OCI-LY3 (cell line): ENCODE measurements at regions not wholly inside any gene's neighbourhood (a gene's known extent, or its start where the extent isn't known, plus 50 kb on each side); places are given as distances from the start of the nearest gene placed in this dataset.

ENCODE experiments used
- H2AFZ ChIP-seq: fragments of 200-600, 300-600 bp; shearing (Covaris generic); 2 replicates; pipeline ENCODE4 v1.6.0; 2014; ENCODE audit warnings: antibody characterized with exemption, low read depth, low read length
- H3K27ac ChIP-seq: fragments of 200-600, 300-600 bp; sonication (generic); 2 replicates; pipeline ENCODE4 v1.5.1; 2014; ENCODE audit warnings: mild to moderate bottlenecking, low read length, moderate library complexity, mixed read lengths
- H3K27me3 ChIP-seq: fragments of 200-600, 300-600 bp; sonication (generic); 2 replicates; pipeline ENCODE4 v1.6.1; 2014; ENCODE audit warnings: low read depth, low read length, mixed read lengths
- H3K36me3 ChIP-seq: fragments of 200-600, 300-600 bp; sonication (generic); replicated peaks from 2 replicates; pipeline ENCODE3; 2014; ENCODE audit warnings: low read depth, low read length, mixed read lengths
- H3K4me1 ChIP-seq: fragments of 300-600, 200-600 bp; sonication (generic); 2 replicates; pipeline ENCODE4 v1.6.1; 2014; ENCODE audit warnings: low read length, mixed read lengths
- H3K4me2 ChIP-seq: fragments of 200-600, 300-600 bp; sonication (generic); 2 replicates; pipeline ENCODE4 v1.6.1; 2014; ENCODE audit warnings: low read length, mixed read lengths
- H3K4me3 ChIP-seq: fragments of 300-600, 200-600 bp; sonication (generic); 2 replicates; pipeline ENCODE4 v1.5.1; 2014; ENCODE audit warnings: antibody characterized with exemption, mild to moderate bottlenecking, low read length, moderate library complexity
- H3K79me2 ChIP-seq: fragments of 300-600, 200-600 bp; shearing (Covaris generic); 2 replicates; pipeline ENCODE4 v1.6.1; 2014; ENCODE audit warnings: mild to moderate bottlenecking, low read length, mixed read lengths
- H3K9ac ChIP-seq: fragments of 300-600, 200-600 bp; shearing (Covaris generic); 2 replicates; pipeline ENCODE4 v1.6.0; 2014; ENCODE audit warnings: mild to moderate bottlenecking, low read length, moderate library complexity
- H3K9me3 ChIP-seq: fragments of 200-600, 300-600 bp; shearing (Covaris generic); 2 replicates; pipeline ENCODE4 v1.6.1; 2014; ENCODE audit warnings: low read length, mixed read lengths; ENCODE audit not compliant: insufficient read depth
- H4K20me1 ChIP-seq: fragments of 200-600, 300-600 bp; sonication (generic); 2 replicates; pipeline ENCODE4 v1.6.1; 2016; ENCODE audit warnings: low read length, mixed read lengths; ENCODE audit not compliant: insufficient read depth
- CTCF ChIP-seq: fragments of 200-600, 300-600 bp; sonication (generic); IDR thresholded peaks from 2 replicates; pipeline ENCODE4 v1.5.1; 2014; ENCODE audit warnings: antibody characterized with exemption, low read length, low read depth
- EZH2phosphoT487 ChIP-seq: fragments of 200-600 bp; shearing (Covaris generic); IDR thresholded peaks from 2 replicates; pipeline ENCODE4 v1.6.1; 2018; ENCODE audit warnings: antibody characterized with exemption, mixed run types, low read depth

GRCh38 chr11:92623055-92623454, 346.4 kb upstream of the MTNR1B start:
- peak overlapping the region; percentile 47 for H3K4me2 ChIP-seq
- peaks cover 6% of the 10 kb centered on the region; the same call in 1 of the 2 replicates for H3K9me3 ChIP-seq
- no peak overlapping the region for H3K9ac ChIP-seq
- H3K27me3 ChIP-seq, result no peaks in the 10 kb centered on the region
- H4K20me1 ChIP-seq, result no peaks in the 10 kb centered on the region
- peaks cover 36% of the 10 kb centered on the region for H3K4me1 ChIP-seq
- peak overlapping the region; percentile 39 for H3K27ac ChIP-seq
- 0 out of 2 replicates have a peak overlapping the region, but pooled peaks have one; percentile 8 for H3K4me3 ChIP-seq
- no peaks in the 10 kb centered on the region for H3K36me3 ChIP-seq
- no peaks in the 10 kb centered on the region for H3K79me2 ChIP-seq
- TF ChIP-seq EZH2phosphoT487 (no peak), CTCF (no peak)
- no peak overlapping the region for H2AFZ ChIP-seq

DNA sequence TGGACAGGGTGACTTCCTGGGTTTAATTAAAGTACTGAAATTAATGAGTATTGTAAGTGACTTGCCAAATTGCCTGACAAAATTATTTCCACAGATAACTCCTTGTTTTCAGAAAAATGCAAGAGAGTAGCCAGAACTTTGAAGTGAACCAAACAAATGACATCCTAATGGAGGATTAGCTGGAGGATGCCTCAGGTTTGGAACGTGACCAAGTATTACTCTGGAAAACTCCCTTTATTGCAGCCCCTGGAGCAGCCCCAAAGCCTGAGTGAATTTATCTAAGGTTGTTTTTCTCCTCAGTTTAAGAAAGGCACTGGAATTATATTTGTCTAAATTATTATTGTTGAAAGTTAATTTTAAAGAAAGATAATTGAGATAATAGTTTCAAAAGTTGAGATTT, 343.6 kb upstream of the MTNR1B start:
- no peak overlapping the region for H3K9ac ChIP-seq

DNA sequence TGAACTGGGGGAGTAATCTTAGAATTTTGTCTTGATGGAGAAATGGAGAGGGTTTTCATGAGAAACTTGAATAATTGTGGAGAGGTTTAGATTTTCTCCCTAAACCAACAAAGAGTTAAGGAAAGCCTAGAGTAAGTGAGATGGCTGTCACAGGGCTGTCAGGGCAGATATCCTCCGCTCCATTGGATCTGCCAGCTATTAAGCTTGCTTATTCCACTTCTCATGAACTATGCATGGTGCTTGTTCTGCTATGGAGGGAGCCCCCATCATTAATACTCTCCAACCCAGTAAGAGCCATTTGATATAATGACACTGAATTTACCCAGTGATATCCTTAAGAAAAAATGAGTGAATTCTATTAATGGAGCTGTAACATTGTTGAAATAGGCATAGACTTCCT, 342.8 kb upstream of the MTNR1B start:
- no peak overlapping the region for H2AFZ ChIP-seq
- no peaks in the 10 kb centered on the region for H4K20me1 ChIP-seq
- H3K4me2 ChIP-seq, result peak overlapping the region; percentile 29
- H3K4me1 ChIP-seq, result peaks cover 58% of the 10 kb centered on the region
- no peaks in the 10 kb centered on the region for H3K79me2 ChIP-seq
- no peak overlapping the region for H3K4me3 ChIP-seq
- no peak overlapping the region for H3K27ac ChIP-seq
- no peaks in the 10 kb centered on the region for H3K36me3 ChIP-seq
- no peak overlapping the region for H3K9ac ChIP-seq
- TF ChIP-seq EZH2phosphoT487, result no peak
- no peak for TF ChIP-seq CTCF
- no peaks in the 10 kb centered on the region for H3K9me3 ChIP-seq
- H3K27me3 ChIP-seq, result no peaks in the 10 kb centered on the region

More for the DNA sequence above, 343.6 kb upstream of the MTNR1B start:
- no peak overlapping the region for H3K27ac ChIP-seq
- no peaks in the 10 kb centered on the region for H4K20me1 ChIP-seq
- no peaks in the 10 kb centered on the region for H3K27me3 ChIP-seq
- H3K4me3 ChIP-seq, result no peak overlapping the region
- no peaks in the 10 kb centered on the region for H3K9me3 ChIP-seq
- no peaks in the 10 kb centered on the region for H3K36me3 ChIP-seq
- peaks cover 58% of the 10 kb centered on the region for H3K4me1 ChIP-seq
- no peak overlapping the region for H2AFZ ChIP-seq
- H3K79me2 ChIP-seq, result no peaks in the 10 kb centered on the region
- TF ChIP-seq CTCF, result no peak
- TF ChIP-seq EZH2phosphoT487, result no peak
- H3K4me2 ChIP-seq, result no peak overlapping the region

DNA sequence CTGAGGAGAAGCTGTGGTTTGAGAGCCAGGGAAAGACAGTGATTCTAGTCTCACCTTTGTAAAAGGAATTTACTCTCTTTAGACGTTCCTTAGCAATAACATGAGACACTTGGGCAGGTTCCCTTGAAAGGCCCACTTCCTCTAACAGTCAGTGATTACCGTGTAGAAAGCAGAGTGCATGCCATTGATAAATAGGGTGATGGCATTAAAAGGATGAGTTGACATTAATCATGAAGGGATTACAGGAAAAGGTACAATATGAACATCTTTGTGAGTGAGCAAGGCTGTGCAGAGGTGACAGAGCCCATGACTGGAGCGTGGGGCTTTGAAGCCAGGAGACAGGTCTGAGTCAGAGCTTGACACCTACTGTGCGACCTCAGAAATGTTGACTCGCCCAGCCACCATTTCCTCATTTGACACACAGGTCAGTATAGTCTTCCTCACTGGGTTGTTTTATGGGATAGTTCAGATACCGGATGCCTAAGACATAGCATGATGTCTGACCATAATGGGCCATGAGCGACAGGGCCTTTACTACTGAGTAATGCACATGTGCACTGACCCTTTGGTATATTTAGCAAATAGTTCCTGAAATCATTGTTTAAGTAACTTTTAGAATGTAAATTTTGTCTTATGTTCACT, 341.7 kb upstream of the MTNR1B start:
- Histone ChIP-seq H3K4me1 (peaks cover 55% of the 10 kb centered on the region), H3K9ac (no peak overlapping the region), H2AFZ (no peak overlapping the region), H3K9me3 (no peaks in the 10 kb centered on the region), H4K20me1 (no peaks in the 10 kb centered on the region), H3K79me2 (no peaks in the 10 kb centered on the region), H3K4me2 (peak overlapping the region; percentile 56; the same call in 1 of the 2 replicates), H3K27me3 (no peaks in the 10 kb centered on the region), H3K4me3 (no peak overlapping the region), H3K27ac (no peak overlapping the region), H3K36me3 (no peaks in the 10 kb centered on the region)
- TF ChIP-seq EZH2phosphoT487, result no peak
- no peak for TF ChIP-seq CTCF
